Smooth muscle cell (in vitro differentiated cells): ENCODE measurements at regions not wholly inside any gene's neighbourhood (a gene's known extent, or its start where the extent isn't known, plus 50 kb on each side); places are given as distances from the start of the nearest gene placed in this dataset.

Source experiments
- DNase-seq: peaks from one replicate; lab custom pipeline; 2025; ENCODE audit not compliant: unreplicated experiment; lab: John Stamatoyannopoulos, UW
- H2AFZ ChIP-seq: fragments of 200-600 bp; sonication (generic); 2 replicates; pipeline ENCODE4 v1.6.0; 2016; ENCODE audit warnings: antibody characterized with exemption, low read depth, mild to moderate bottlenecking
- H3F3A ChIP-seq: fragments of 200-600 bp; sonication (generic); 2 replicates; pipeline ENCODE4 v1.6.0; 2017; ENCODE audit warnings: antibody characterized with exemption, low read depth
- H3K27ac ChIP-seq: fragments of 200-600 bp; sonication (generic); 2 replicates; pipeline ENCODE4 v1.5.1; 2016; ENCODE audit warnings: low read depth, mild to moderate bottlenecking
- H3K27me3 ChIP-seq: fragments of 200-600 bp; sonication (generic); 2 replicates; pipeline ENCODE4 v1.6.1; 2016; ENCODE audit warnings: low read depth, mild to moderate bottlenecking
- H3K36me3 ChIP-seq: fragments of 200-600 bp; sonication (generic); 2 replicates; pipeline ENCODE4 v1.5.1; 2016; ENCODE audit warnings: low read depth
- H3K4me1 ChIP-seq: fragments of 200-600 bp; sonication (generic); 2 replicates; pipeline ENCODE4 v1.5.1; 2016; ENCODE audit warnings: low read depth
- H3K4me2 ChIP-seq: fragments of 200-600 bp; sonication (generic); 2 replicates; pipeline ENCODE4 v1.6.0; 2016; ENCODE audit warnings: mild to moderate bottlenecking
- H3K4me3 ChIP-seq: fragments of 200-600 bp; sonication (generic); 2 replicates; pipeline ENCODE4 v1.5.1; 2016; ENCODE audit warnings: mild to moderate bottlenecking
- H3K79me2 ChIP-seq: fragments of 200-600 bp; sonication (generic); 2 replicates; pipeline ENCODE4 v1.6.0; 2016; ENCODE audit warnings: low read depth, mild to moderate bottlenecking
- H3K9ac ChIP-seq: fragments of 200-600 bp; sonication (generic); 2 replicates; pipeline ENCODE4 v1.6.0; 2016; ENCODE audit warnings: low read depth
- H3K9me3 ChIP-seq: fragments of 200-600 bp; sonication (generic); replicated peaks from 2 replicates; pipeline ENCODE4 v1.5.1; 2016; ENCODE audit warnings: low read depth
- H4K20me1 ChIP-seq: fragments of 200-600 bp; sonication (generic); 2 replicates; pipeline ENCODE4 v1.6.0; 2016; ENCODE audit warnings: low read depth
- CTCF ChIP-seq: fragments of 200-600 bp; sonication (generic); IDR thresholded peaks from 2 replicates; pipeline ENCODE4 v1.5.1; 2017; ENCODE audit warnings: borderline replicate concordance, mild to moderate bottlenecking, antibody characterized with exemption; ENCODE audit not compliant: insufficient read depth, poor library complexity, severe bottlenecking
- WGBS: methylation state at CpG from one replicate; pipeline ENCODE4 v1.1.7; 2016; ENCODE audit warnings: low lambda C conversion rate; 5-methylcytosine and 5-hydroxymethylcytosine counted together

- Histone ChIP-seq H3K36me3 (no peaks in the 10 kb centered on the region), H3K27me3 (no peaks in the 10 kb centered on the region), H4K20me1 (no peaks in the 10 kb centered on the region), H3K9me3 (no peaks in the 10 kb centered on the region), H3K27ac (no peak overlapping the region), H3K4me1 (peaks cover 4% of the 10 kb centered on the region), H3F3A (no peaks in the 10 kb centered on the region), H3K9ac (no peak overlapping the region), H3K4me2 (no peak overlapping the region), H3K4me3 (no peak overlapping the region), H3K79me2 (no peaks in the 10 kb centered on the region), H2AFZ (no peak overlapping the region)
- DNase-seq: no peak
- no peak for TF ChIP-seq CTCF
- 69% methylated on average over 1 of the region's 1 CpG for WGBS
These were observed 87.5 kb upstream of the PLPPR4 start for GRCh38 chr1:99176753-99177152.

GRCh38 chr1:99177465-99177864, 86.8 kb upstream of the PLPPR4 start:
- Histone ChIP-seq H3K4me3 (no peak overlapping the region), H3F3A (no peaks in the 10 kb centered on the region), H3K9ac (no peak overlapping the region), H3K36me3 (no peaks in the 10 kb centered on the region), H2AFZ (no peak overlapping the region), H3K9me3 (no peaks in the 10 kb centered on the region), H3K27ac (no peak overlapping the region), H3K79me2 (no peaks in the 10 kb centered on the region), H4K20me1 (no peaks in the 10 kb centered on the region), H3K4me1 (peaks cover 4% of the 10 kb centered on the region), H3K4me2 (no peak overlapping the region), H3K27me3 (no peaks in the 10 kb centered on the region)
- DNase-seq: no peak
- TF ChIP-seq CTCF: no peak
- 92% methylated on average over 1 of the region's 1 CpG for WGBS

GRCh38 chr1:99180343-99180808, 83.9 kb upstream of the PLPPR4 start:
- Histone ChIP-seq H3K9me3 (no peaks in the 10 kb centered on the region), H3K4me2 (no peak overlapping the region), H3K36me3 (no peaks in the 10 kb centered on the region), H3K79me2 (no peaks in the 10 kb centered on the region), H3F3A (no peaks in the 10 kb centered on the region), H3K9ac (no peak overlapping the region), H2AFZ (peak overlapping the region; percentile 97), H4K20me1 (no peaks in the 10 kb centered on the region), H3K4me3 (no peak overlapping the region), H3K4me1 (peaks cover 4% of the 10 kb centered on the region), H3K27me3 (no peaks in the 10 kb centered on the region), H3K27ac (no peak overlapping the region)
- WGBS: 9% methylated on average over 3 of the region's 3 CpGs
- no peak for DNase-seq
- peak; percentile 93 for TF ChIP-seq CTCF

GRCh38 chr1:99180915-99181314, 83.4 kb upstream of the PLPPR4 start:
- peaks cover 4% of the 10 kb centered on the region for H3K4me1 ChIP-seq
- no peak overlapping the region for H3K4me3 ChIP-seq
- no peaks in the 10 kb centered on the region for H3K9me3 ChIP-seq
- no peak overlapping the region for H3K4me2 ChIP-seq
- no peak for TF ChIP-seq CTCF
- no peaks in the 10 kb centered on the region for H3K79me2 ChIP-seq
- H3K36me3 ChIP-seq: no peaks in the 10 kb centered on the region
- H2AFZ ChIP-seq: peak overlapping the region; percentile 97
- no peaks in the 10 kb centered on the region for H4K20me1 ChIP-seq
- no peak overlapping the region for H3K9ac ChIP-seq
- DNase-seq: no peak
- 65% methylated on average over 2 of the region's 2 CpGs for WGBS
- H3K27me3 ChIP-seq: no peaks in the 10 kb centered on the region
- no peaks in the 10 kb centered on the region for H3F3A ChIP-seq
- H3K27ac ChIP-seq: peak overlapping the region; percentile 39
